H1 (cell line): ENCODE measurements at regions not wholly inside any gene's neighbourhood (a gene's known extent, or its start where the extent isn't known, plus 50 kb on each side); places are given as distances from the start of the nearest gene placed in this dataset.

Experiments used
- CTCF ChIA-PET: fragments of 300-600 bp; sonication (Branson Sonifier 250); formaldehyde crosslinking; loops from one replicate; lab custom pipeline; 2021; ENCODE audit not compliant: partially characterized antibody; lab: Charles Lee
- POLR2A ChIA-PET: fragments of 300-600 bp; sonication (Branson Sonifier 250); formaldehyde crosslinking; loops from one replicate; lab custom pipeline; 2021; ENCODE audit warnings: inconsistent platforms; ENCODE audit not compliant: partially characterized antibody; lab: Charles Lee
- DNase-seq, 2 experiments: peaks; one replicate each; pipeline versions ENCODE4 v3.0.0 to v3.0.0-alpha.2; 2010 to 2022; ENCODE audit warnings: low spot score in 2 of 2, low read depth in 1 of 2, mixed read lengths in 1 of 2
- FAIRE-seq: peaks from 2 replicates; lab custom pipeline; 2011; peaks lifted over from hg19 to GRCh38; lab: Jason Lieb, UNC
- H2AFZ ChIP-seq: 2 replicates; pipeline ENCODE4 v1.8.1; 2012; ENCODE audit warnings: low read length, inconsistent platforms
- H2AK5ac ChIP-seq: 2 replicates; pipeline ENCODE4 v1.6.1; 2013; ENCODE audit warnings: low read depth, low read length
- H2BK120ac ChIP-seq: replicated peaks from 2 replicates; pipeline ENCODE3; 2013; ENCODE audit warnings: low read depth, low read length, inconsistent platforms
- H2BK12ac ChIP-seq: 2 replicates; pipeline ENCODE4 v1.6.1; 2013; ENCODE audit warnings: low read depth, low read length
- H2BK15ac ChIP-seq: 2 replicates; pipeline ENCODE4 v1.6.1; 2013; ENCODE audit warnings: low read length
- H2BK20ac ChIP-seq: 2 replicates; pipeline ENCODE4 v1.6.1; 2013; ENCODE audit warnings: low read length
- H2BK5ac ChIP-seq: 2 replicates; pipeline ENCODE4 v1.6.1; 2013; ENCODE audit warnings: low read depth, low read length
- H3K14ac ChIP-seq: 2 replicates; pipeline ENCODE4 v1.6.1; 2013; ENCODE audit warnings: inconsistent platforms; ENCODE audit not compliant: insufficient read length
- H3K18ac ChIP-seq: 2 replicates; pipeline ENCODE4 v1.6.1; 2013; ENCODE audit warnings: low read length; ENCODE audit errors: extremely low read depth
- H3K23ac ChIP-seq: 2 replicates; pipeline ENCODE4 v1.6.1; 2013; ENCODE audit warnings: inconsistent platforms; ENCODE audit not compliant: insufficient read length
- H3K23me2 ChIP-seq: 2 replicates; pipeline ENCODE4 v1.6.1; 2013; ENCODE audit warnings: low read depth, low read length
- H3K27ac ChIP-seq: 2 replicates; pipeline ENCODE4 v1.6.1; 2011; ENCODE audit warnings: low read depth, low read length, inconsistent platforms
- H3K27me3 ChIP-seq, 4 experiments: replicated peaks in 1 of 4; 1 replicate in 1 of 4; 2 replicates in 3 of 4; pipeline versions ENCODE4 v1.6.1 to v1.8.1; 2011 to 2013; ENCODE audit warnings: low read length in 3 of 4, mild to moderate bottlenecking in 3 of 4, inconsistent platforms in 2 of 4, mixed read lengths in 2 of 4, moderate library complexity in 1 of 4; ENCODE audit not compliant: control insufficient read depth in 3 of 4, insufficient read depth in 3 of 4; ENCODE audit errors: extremely low read depth in 1 of 4
- H3K36me3 ChIP-seq, 4 experiments: 2 replicates each; pipeline versions ENCODE4 v1.6.1 to v1.8.1; 2011 to 2013; ENCODE audit warnings: mild to moderate bottlenecking in 4 of 4, low read length in 3 of 4, moderate library complexity in 2 of 4, control low read depth in 1 of 4, inconsistent platforms in 1 of 4; ENCODE audit not compliant: insufficient read depth in 4 of 4, control insufficient read depth in 2 of 4
- H3K4ac ChIP-seq: replicated peaks from 2 replicates; pipeline ENCODE3; 2013; ENCODE audit warnings: low read length, low read depth, mixed read lengths, inconsistent platforms; ENCODE audit not compliant: insufficient read length
- H3K4me1 ChIP-seq, 4 experiments: replicated peaks in 1 of 4; 1 replicate in 1 of 4; 2 replicates in 3 of 4; pipeline versions ENCODE4 v1.6.1 to v1.8.1; 2011 to 2013; ENCODE audit warnings: low read length in 3 of 4, inconsistent platforms in 2 of 4, mixed read lengths in 1 of 4; ENCODE audit not compliant: insufficient read depth in 4 of 4, control insufficient read depth in 3 of 4
- H3K4me2 ChIP-seq, 2 experiments: 2 replicates each; pipeline versions ENCODE4 v1.6.1 to v1.8.1; 2011 to 2013; ENCODE audit warnings: low read depth in 2 of 2, low read length in 2 of 2, control low read depth in 1 of 2, inconsistent platforms in 1 of 2, mild to moderate bottlenecking in 1 of 2; ENCODE audit not compliant: insufficient read depth in 1 of 2
- H3K4me3 ChIP-seq, 4 experiments: fragments of 200-600, 300-600 bp in 1 of 4; sonication (generic), shearing (Covaris generic), sonication (Bioruptor Twin) in 1 of 4; 2 replicates each; pipeline versions ENCODE4 v1.5.1 to v1.8.1; 2011 to 2016; ENCODE audit warnings: low read length in 4 of 4, low read depth in 3 of 4, control low read depth in 2 of 4, inconsistent platforms in 2 of 4, mild to moderate bottlenecking in 2 of 4, mixed read lengths in 1 of 4, moderate library complexity in 1 of 4; ENCODE audit not compliant: insufficient read depth in 2 of 4; ENCODE audit errors: extremely low read depth in 1 of 4
- H3K56ac ChIP-seq: replicated peaks from 2 replicates; pipeline ENCODE3; 2013; ENCODE audit warnings: low read depth, mild to moderate bottlenecking, mixed read lengths, low read length, inconsistent platforms; ENCODE audit not compliant: insufficient read length
- H3K79me1 ChIP-seq: 2 replicates; pipeline ENCODE4 v1.6.1; 2013; ENCODE audit warnings: low read depth, low read length, control low read depth
- H3K79me2 ChIP-seq, 2 experiments: 2 replicates each; pipeline versions ENCODE4 v1.6.1 to v1.8.1; 2012 to 2013; ENCODE audit warnings: low read length in 2 of 2, mild to moderate bottlenecking in 2 of 2, inconsistent platforms in 1 of 2; ENCODE audit not compliant: insufficient read depth in 2 of 2, control insufficient read depth in 1 of 2
- H3K9ac ChIP-seq, 4 experiments: replicated peaks in 1 of 4; 1 replicate in 1 of 4; 2 replicates in 3 of 4; pipeline versions ENCODE4 v1.6.1 to v1.8.1; 2011 to 2013; ENCODE audit warnings: low read depth in 3 of 4, low read length in 3 of 4, control low read depth in 2 of 4, mild to moderate bottlenecking in 2 of 4, moderate library complexity in 2 of 4, inconsistent platforms in 1 of 4; ENCODE audit errors: extremely low read depth in 1 of 4
- H3K9me3 ChIP-seq, 2 experiments: 2 replicates each; pipeline versions ENCODE4 v1.6.1 to v1.8.1; 2012 to 2013; ENCODE audit warnings: mild to moderate bottlenecking in 2 of 2, moderate library complexity in 2 of 2, control low read depth in 1 of 2, inconsistent platforms in 1 of 2, low read depth in 1 of 2, low read length in 1 of 2, mixed read lengths in 1 of 2; ENCODE audit not compliant: insufficient read depth in 2 of 2
- H4K20me1 ChIP-seq, 2 experiments: replicated peaks in 1 of 2; 2 replicates each; pipeline versions ENCODE3 to v1.8.1; 2011 to 2013; ENCODE audit warnings: inconsistent platforms in 2 of 2, low read length in 2 of 2, mild to moderate bottlenecking in 1 of 2; ENCODE audit not compliant: insufficient read depth in 2 of 2, control insufficient read depth in 1 of 2
- H4K5ac ChIP-seq: 2 replicates; pipeline ENCODE4 v1.6.1; 2013; ENCODE audit warnings: low read length, low read depth, mixed read lengths, inconsistent platforms; ENCODE audit not compliant: insufficient read length
- H4K8ac ChIP-seq: 2 replicates; pipeline ENCODE4 v1.8.0; 2013; ENCODE audit warnings: mild to moderate bottlenecking, moderate library complexity, low read length, inconsistent platforms; ENCODE audit not compliant: insufficient read depth; ENCODE audit errors: extremely low read depth
- H4K91ac ChIP-seq: replicated peaks from 2 replicates; pipeline ENCODE3; 2013; ENCODE audit warnings: low read length, mixed read lengths, inconsistent platforms; ENCODE audit not compliant: insufficient read length
- BACH1 ChIP-seq: IDR thresholded peaks from 2 replicates; pipeline ENCODE4 v1.6.1; 2012; ENCODE audit warnings: low read length, improper control_type of control experiment
- BRCA1 ChIP-seq: IDR thresholded peaks from 2 replicates; pipeline ENCODE4 v1.6.1; 2012; ENCODE audit warnings: low read depth, low read length, improper control_type of control experiment
- EZH2 ChIP-seq: fragments of 200-600 bp; sonication (generic); IDR thresholded peaks from 2 replicates; pipeline ENCODE4 v1.7.1; 2012; ENCODE audit warnings: low read depth, mild to moderate bottlenecking, moderate library complexity, low read length, inconsistent platforms; ENCODE audit not compliant: severe bottlenecking
- GTF2F1 ChIP-seq: IDR thresholded peaks from 2 replicates; pipeline ENCODE4 v1.6.1; 2012; ENCODE audit warnings: low read depth, low read length, improper control_type of control experiment, borderline replicate concordance
- JUND ChIP-seq: IDR thresholded peaks from 2 replicates; pipeline ENCODE4 v1.6.1; 2011; ENCODE audit warnings: mild to moderate bottlenecking, improper control_type of control experiment, low read length
- NRF1 ChIP-seq: IDR thresholded peaks from 2 replicates; pipeline ENCODE4 v1.6.1; 2011; ENCODE audit warnings: mild to moderate bottlenecking, low read depth, low read length, improper control_type of control experiment
- RAD21 ChIP-seq, 2 experiments: IDR thresholded peaks in 1 of 2; conservative IDR thresholded peaks in 1 of 2; 2 replicates each; pipeline ENCODE4 v1.6.1; 2011; ENCODE audit warnings: low read depth in 2 of 2, low read length in 2 of 2, improper control_type of control experiment in 1 of 2, inconsistent platforms in 1 of 2, mild to moderate bottlenecking in 1 of 2, moderate library complexity in 1 of 2
- RBBP5 ChIP-seq: IDR thresholded peaks from 2 replicates; pipeline ENCODE4 v1.7.1; 2012; ENCODE audit warnings: low read depth, mild to moderate bottlenecking, inconsistent platforms, low read length, moderate library complexity, borderline replicate concordance
- RFX5 ChIP-seq: IDR thresholded peaks from 2 replicates; pipeline ENCODE4 v1.6.1; 2011; ENCODE audit warnings: low read depth, low read length, improper control_type of control experiment, borderline replicate concordance
- RXRA ChIP-seq: IDR thresholded peaks from 2 replicates; pipeline ENCODE4 v1.6.1; 2011; ENCODE audit warnings: low read depth, mild to moderate bottlenecking, low read length, moderate library complexity; ENCODE audit not compliant: insufficient read depth
- SAP30 ChIP-seq: fragments of 300-600 bp; sonication (generic); IDR thresholded peaks from 2 replicates; pipeline ENCODE4 v1.7.1; 2012; ENCODE audit warnings: low read length, moderate library complexity, mild to moderate bottlenecking, inconsistent platforms; ENCODE audit not compliant: insufficient read depth, insufficient replicate concordance
- SIRT6 ChIP-seq: IDR thresholded peaks from one replicate; pipeline ENCODE4 v1.7.1; 2012; ENCODE audit warnings: low read length, inconsistent platforms
- SIX5 ChIP-seq: IDR thresholded peaks from 2 replicates; pipeline ENCODE4 v1.6.1; 2011; ENCODE audit warnings: mild to moderate bottlenecking, low read depth, low read length
- SP2 ChIP-seq: IDR thresholded peaks from 2 replicates; pipeline ENCODE4 v1.6.1; 2012; ENCODE audit warnings: mild to moderate bottlenecking, low read length, inconsistent platforms
- TAF1 ChIP-seq: IDR thresholded peaks from 2 replicates; pipeline ENCODE4 v1.6.1; 2011; ENCODE audit warnings: mild to moderate bottlenecking, low read depth, low read length
- ZNF274 ChIP-seq: IDR thresholded peaks from 2 replicates; pipeline ENCODE4 v1.7.0; 2012; ENCODE audit warnings: low read length, borderline replicate concordance; ENCODE audit errors: extremely low read depth

GRCh38 chr2:75261923-75262322 lies 62.6 kb upstream of the TACR1 start:
- H2AFZ ChIP-seq: no peak overlapping the region
- no peaks in the 10 kb centered on the region for H3K36me3 ChIP-seq
- no peak overlapping the region for H2BK20ac ChIP-seq
- POLR2A ChIA-PET: no interaction called here
- no peaks in the 10 kb centered on the region for H3K4me1 ChIP-seq
- H2BK5ac ChIP-seq: no peak overlapping the region
- no peak overlapping the region for H3K56ac ChIP-seq
- peaks cover 0 to 10% of the 10 kb centered on the region in 2 experiments; a peak in 1 of 4 replicates for H3K9me3 ChIP-seq
- H3K27me3 ChIP-seq: peaks cover 0 to 1% (median 0%) of the 10 kb centered on the region in 4 experiments; a peak in 1 of 7 replicates
- CTCF ChIA-PET: no interaction called here
- no peak overlapping the region for H3K9ac ChIP-seq
- no peak for DNase-seq
- H4K5ac ChIP-seq: no peak overlapping the region
- no peak overlapping the region for H4K8ac ChIP-seq
- FAIRE-seq: no peak
- TF ChIP-seq TAF1 (no peak), NRF1 (no peak), SIRT6 (no peak), RAD21 (IDR thresholded peaks at IDR 0.05 in 1 of 2, conservative IDR thresholded peaks at IDR 0.05 in 1 of 2; ENCODE audit: low read depth in 2 of 2, low read length in 2 of 2) (no peak), BACH1 (no peak), RBBP5 (no peak), SIX5 (no peak), RXRA (no peak), BRCA1 (no peak), RFX5 (no peak), SAP30 (no peak), EZH2 (no peak), GTF2F1 (no peak), SP2 (no peak), JUND (no peak), ZNF274 (no peak)
- TF ChIP-seq, all 59 proteins: peak for 0
- H3K4me2 ChIP-seq: no peak overlapping the region
- H3K79me2 ChIP-seq: no peaks in the 10 kb centered on the region
- H4K20me1 ChIP-seq: no peaks in the 10 kb centered on the region
- H2BK15ac ChIP-seq: no peak overlapping the region
- no peak overlapping the region for H2BK120ac ChIP-seq
- no peak overlapping the region for H2BK12ac ChIP-seq
- H3K18ac ChIP-seq: no peak overlapping the region
- no peak overlapping the region for H3K14ac ChIP-seq
- H2AK5ac ChIP-seq: no peak overlapping the region
- H3K79me1 ChIP-seq: no peaks in the 10 kb centered on the region
- H3K4ac ChIP-seq: no peak overlapping the region
- H3K23me2 ChIP-seq: no peaks in the 10 kb centered on the region
- no peak overlapping the region for H3K23ac ChIP-seq
- no peak overlapping the region for H4K91ac ChIP-seq
- H3K4me3 ChIP-seq: no peak overlapping the region
- no peak overlapping the region for H3K27ac ChIP-seq
